ENCODE measurements at regions not wholly inside any gene's neighbourhood (a gene's known extent, or its start where the extent isn't known, plus 50 kb on each side); places are given as distances from the start of the nearest gene placed in this dataset.

GRCh38 chr5:6158974-6159831 is 219.1 kb downstream of the MED10 start:
- TF ChIP-seq EZH2phosphoT487 (IDR thresholded peaks at IDR 0.05; ENCODE audit: low read length): no peak
- no peak for TF ChIP-seq CTCF (IDR thresholded peaks at IDR 0.05; ENCODE audit: low read length)
- TF ChIP-seq EZH2 (optimal IDR thresholded peaks at IDR 0.05; ENCODE audit: low read depth, low read length): no peak
- Histone ChIP-seq H3K9me2 (replicated peaks; ENCODE audit: insufficient read depth, low read length) (no peaks in the 10 kb centered on the region), H3K27me3 (replicated peaks; ENCODE audit: insufficient read depth, low read length) (no peaks in the 10 kb centered on the region), H3K4me3 (ENCODE audit: low read length) (no peak overlapping the region), H3K9me3 (replicated peaks; ENCODE audit: insufficient read depth, low read length) (no peaks in the 10 kb centered on the region), H3K9ac (ENCODE audit: low read length) (no peak overlapping the region), H3K4me1 (ENCODE audit: low read length) (no peaks in the 10 kb centered on the region), H3F3A (ENCODE audit: insufficient read depth, low read length) (no peaks in the 10 kb centered on the region), H3K36me3 (replicated peaks; ENCODE audit: insufficient read depth, low read length) (no peaks in the 10 kb centered on the region), H2AFZ (ENCODE audit: low read length) (no peak overlapping the region), H4K20me1 (ENCODE audit: insufficient read depth, low read length) (no peaks in the 10 kb centered on the region), H3K79me2 (ENCODE audit: low read length) (no peaks in the 10 kb centered on the region), H3K27ac (ENCODE audit: low read length) (no peak overlapping the region), H3K4me2 (ENCODE audit: low read depth, low read length) (no peak overlapping the region)
- no peak for DNase-seq

GRCh38 chr5:6154216-6154615 is 224.1 kb downstream of the MED10 start:
- Histone ChIP-seq H3K4me1 (ENCODE audit: low read length) (no peaks in the 10 kb centered on the region), H3K79me2 (ENCODE audit: low read length) (no peaks in the 10 kb centered on the region), H2AFZ (ENCODE audit: low read length) (no peak overlapping the region), H3K9me3 (replicated peaks; ENCODE audit: insufficient read depth, low read length) (no peaks in the 10 kb centered on the region), H3K9me2 (replicated peaks; ENCODE audit: insufficient read depth, low read length) (no peaks in the 10 kb centered on the region), H3K9ac (ENCODE audit: low read length) (no peak overlapping the region), H3K27me3 (replicated peaks; ENCODE audit: insufficient read depth, low read length) (no peaks in the 10 kb centered on the region), H3K36me3 (replicated peaks; ENCODE audit: insufficient read depth, low read length) (no peaks in the 10 kb centered on the region), H3K27ac (ENCODE audit: low read length) (no peak overlapping the region), H3F3A (ENCODE audit: insufficient read depth, low read length) (no peaks in the 10 kb centered on the region), H3K4me2 (ENCODE audit: low read depth, low read length) (no peak overlapping the region), H3K4me3 (ENCODE audit: low read length) (no peak overlapping the region), H4K20me1 (ENCODE audit: insufficient read depth, low read length) (no peaks in the 10 kb centered on the region)
- no peak for DNase-seq
- TF ChIP-seq EZH2phosphoT487 (IDR thresholded peaks at IDR 0.05; ENCODE audit: low read length) (no peak), EZH2 (optimal IDR thresholded peaks at IDR 0.05; ENCODE audit: low read depth, low read length) (no peak), CTCF (IDR thresholded peaks at IDR 0.05; ENCODE audit: low read length) (no peak)

- Histone ChIP-seq H3K4me3 (ENCODE audit: low read length) (no peak overlapping the region), H3K27me3 (replicated peaks; ENCODE audit: insufficient read depth, low read length) (no peaks in the 10 kb centered on the region), H2AFZ (ENCODE audit: low read length) (no peak overlapping the region)
Measured at GRCh38 chr5:6146271-6146670, 232.1 kb downstream of the MED10 start.

More at GRCh38 chr5:6146271-6146670, 232.1 kb downstream of the MED10 start:
- Histone ChIP-seq H3F3A (ENCODE audit: insufficient read depth, low read length) (no peaks in the 10 kb centered on the region), H3K9me2 (replicated peaks; ENCODE audit: insufficient read depth, low read length) (no peaks in the 10 kb centered on the region), H3K9ac (ENCODE audit: low read length) (no peak overlapping the region), H3K79me2 (ENCODE audit: low read length) (no peaks in the 10 kb centered on the region), H3K4me2 (ENCODE audit: low read depth, low read length) (no peak overlapping the region), H3K36me3 (replicated peaks; ENCODE audit: insufficient read depth, low read length) (no peaks in the 10 kb centered on the region), H3K9me3 (replicated peaks; ENCODE audit: insufficient read depth, low read length) (no peaks in the 10 kb centered on the region), H3K27ac (ENCODE audit: low read length) (no peak overlapping the region), H4K20me1 (ENCODE audit: insufficient read depth, low read length) (no peaks in the 10 kb centered on the region), H3K4me1 (ENCODE audit: low read length) (no peaks in the 10 kb centered on the region)
- no peak for TF ChIP-seq EZH2 (optimal IDR thresholded peaks at IDR 0.05; ENCODE audit: low read depth, low read length)
- DNase-seq: no peak

Data from MM.1S (cell line).